Liver (tissue), 7 donors: ENCODE measurements at regions not wholly inside any gene's neighbourhood (a gene's known extent, or its start where the extent isn't known, plus 50 kb on each side); places are given as distances from the start of the nearest gene placed in this dataset.

ENCODE experiments used
- DNase-seq: peaks from one replicate; pipeline ENCODE4 v3.0.0-alpha.2; 2017; ENCODE audit warnings: low spot score
- H3K27ac ChIP-seq, 2 donors: one replicate each; pipeline ENCODE4 v1.7.0; 2013; ENCODE audit warnings: inconsistent platforms in 2 of 2, low read length in 2 of 2, control low read depth in 1 of 2, low read depth in 1 of 2, mild to moderate bottlenecking in 1 of 2
- H3K27me3 ChIP-seq, 4 donors: one replicate each; pipeline versions ENCODE4 v1.6.1 to v1.7.0; 2013; ENCODE audit warnings: low read length in 3 of 4, inconsistent platforms in 1 of 4, mild to moderate bottlenecking in 1 of 4, moderate library complexity in 1 of 4; ENCODE audit not compliant: control insufficient read depth in 4 of 4, insufficient read depth in 4 of 4
- H3K36me3 ChIP-seq, 4 donors: one replicate each; pipeline versions ENCODE4 v1.6.1 to v1.7.0; 2013; ENCODE audit warnings: low read length in 3 of 4, mild to moderate bottlenecking in 3 of 4, low read depth in 1 of 4, moderate library complexity in 1 of 4; ENCODE audit not compliant: control insufficient read depth in 4 of 4, insufficient read depth in 3 of 4
- H3K4me1 ChIP-seq, 4 donors: one replicate each; pipeline versions ENCODE4 v1.6.1 to v1.7.0; 2013; ENCODE audit warnings: low read length in 3 of 4, mild to moderate bottlenecking in 3 of 4, moderate library complexity in 1 of 4; ENCODE audit not compliant: control insufficient read depth in 4 of 4, insufficient read depth in 4 of 4
- H3K4me3 ChIP-seq, 3 donors: one replicate each; pipeline versions ENCODE4 v1.6.1 to v1.7.0; 2013; ENCODE audit warnings: low read length in 3 of 3, control low read depth in 1 of 3, low read depth in 1 of 3, mild to moderate bottlenecking in 1 of 3
- H3K9ac ChIP-seq, 2 donors: one replicate each; pipeline ENCODE4 v1.7.0; 2013; ENCODE audit warnings: low read length in 2 of 2, mild to moderate bottlenecking in 2 of 2, moderate library complexity in 2 of 2, control low read depth in 1 of 2, low read depth in 1 of 2
- H3K9me3 ChIP-seq, 4 donors: one replicate each; pipeline versions ENCODE4 v1.6.1 to v1.7.0; 2013; ENCODE audit warnings: low read length in 3 of 4; ENCODE audit not compliant: control insufficient read depth in 4 of 4
- EGR1 ChIP-seq, 2 donors: IDR thresholded peaks; 2 replicates each; pipeline ENCODE4 v1.6.1; 2016 to 2018; ENCODE audit warnings: antibody characterized with exemption in 2 of 2, low read depth in 2 of 2
- FOXA1 ChIP-seq: IDR thresholded peaks from 2 replicates; pipeline ENCODE4 v1.6.1; 2016; ENCODE audit warnings: antibody characterized with exemption
- FOXA2 ChIP-seq: IDR thresholded peaks from 2 replicates; pipeline ENCODE4 v1.6.1; 2016; ENCODE audit warnings: antibody characterized with exemption
- HNF4G ChIP-seq: IDR thresholded peaks from 2 replicates; pipeline ENCODE4 v1.6.1; 2016; ENCODE audit warnings: antibody characterized with exemption
- NR2F2 ChIP-seq: IDR thresholded peaks from 2 replicates; pipeline ENCODE4 v1.6.1; 2016; ENCODE audit warnings: antibody characterized with exemption
- RAD21 ChIP-seq, 2 donors: IDR thresholded peaks; 2 replicates each; pipeline ENCODE4 v1.6.1; 2016; ENCODE audit warnings: antibody characterized with exemption in 2 of 2, mild to moderate bottlenecking in 2 of 2
- RXRA ChIP-seq, 2 donors: IDR thresholded peaks; 2 replicates each; pipeline ENCODE4 v1.6.1; 2017 to 2018; ENCODE audit warnings: antibody characterized with exemption in 2 of 2, mild to moderate bottlenecking in 1 of 2
- SP1 ChIP-seq: IDR thresholded peaks from 2 replicates; pipeline ENCODE4 v1.6.1; 2018; ENCODE audit warnings: antibody characterized with exemption, mild to moderate bottlenecking
- YY1 ChIP-seq: IDR thresholded peaks from 2 replicates; pipeline ENCODE4 v1.6.1; 2016; ENCODE audit warnings: antibody characterized with exemption, mild to moderate bottlenecking
- WGBS: extraction: QIAGEN DNeasy Blood & Tissue Kit; methylation state at CpG from one replicate; pipeline ENCODE4 v1.1.7; 2013; 5-methylcytosine and 5-hydroxymethylcytosine counted together
- TF ChIP-seq, protein P1 (sequence below): IDR thresholded peaks from 2 replicates; pipeline ENCODE4 v1.6.1; 2016; ENCODE audit warnings: antibody characterized with exemption, mild to moderate bottlenecking
- TF ChIP-seq, protein P2 (sequence below): IDR thresholded peaks from 2 replicates; pipeline ENCODE4 v1.6.1; 2016; ENCODE audit warnings: antibody characterized with exemption
- TF ChIP-seq, protein P3 (sequence below): IDR thresholded peaks from 2 replicates; pipeline ENCODE4 v1.6.1; 2016; ENCODE audit warnings: antibody characterized with exemption
- TF ChIP-seq, protein P4 (sequence below): IDR thresholded peaks from 2 replicates; pipeline ENCODE4 v1.6.1; 2016; ENCODE audit warnings: antibody characterized with exemption
- donor health status: healthy.
- donor health status: healthy.
- donor health status: healthy.
- donor health status: healthy.

DNA sequence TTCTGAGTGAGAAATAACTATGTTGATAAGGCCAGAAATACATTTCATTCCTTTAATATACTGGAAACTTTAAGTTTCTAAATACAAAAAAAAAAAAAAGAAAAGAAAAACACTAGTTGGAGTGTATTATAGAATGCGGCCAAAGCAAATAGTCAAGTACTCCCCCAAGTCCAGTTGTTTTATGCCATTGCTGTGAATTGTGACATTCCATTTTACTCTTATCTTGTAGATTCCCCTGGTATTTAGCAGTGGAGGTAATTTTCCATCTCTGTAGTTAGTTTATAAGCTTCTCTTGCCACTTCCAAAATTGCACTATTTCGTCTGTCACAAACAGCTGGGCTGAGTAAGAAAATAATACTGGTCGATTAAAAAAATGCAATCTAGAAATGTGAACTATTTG is 426.0 kb downstream of the PCDH18 start:
- 66% methylated on average over 3 of the region's 3 CpGs for WGBS
- TF ChIP-seq, protein P1, sequence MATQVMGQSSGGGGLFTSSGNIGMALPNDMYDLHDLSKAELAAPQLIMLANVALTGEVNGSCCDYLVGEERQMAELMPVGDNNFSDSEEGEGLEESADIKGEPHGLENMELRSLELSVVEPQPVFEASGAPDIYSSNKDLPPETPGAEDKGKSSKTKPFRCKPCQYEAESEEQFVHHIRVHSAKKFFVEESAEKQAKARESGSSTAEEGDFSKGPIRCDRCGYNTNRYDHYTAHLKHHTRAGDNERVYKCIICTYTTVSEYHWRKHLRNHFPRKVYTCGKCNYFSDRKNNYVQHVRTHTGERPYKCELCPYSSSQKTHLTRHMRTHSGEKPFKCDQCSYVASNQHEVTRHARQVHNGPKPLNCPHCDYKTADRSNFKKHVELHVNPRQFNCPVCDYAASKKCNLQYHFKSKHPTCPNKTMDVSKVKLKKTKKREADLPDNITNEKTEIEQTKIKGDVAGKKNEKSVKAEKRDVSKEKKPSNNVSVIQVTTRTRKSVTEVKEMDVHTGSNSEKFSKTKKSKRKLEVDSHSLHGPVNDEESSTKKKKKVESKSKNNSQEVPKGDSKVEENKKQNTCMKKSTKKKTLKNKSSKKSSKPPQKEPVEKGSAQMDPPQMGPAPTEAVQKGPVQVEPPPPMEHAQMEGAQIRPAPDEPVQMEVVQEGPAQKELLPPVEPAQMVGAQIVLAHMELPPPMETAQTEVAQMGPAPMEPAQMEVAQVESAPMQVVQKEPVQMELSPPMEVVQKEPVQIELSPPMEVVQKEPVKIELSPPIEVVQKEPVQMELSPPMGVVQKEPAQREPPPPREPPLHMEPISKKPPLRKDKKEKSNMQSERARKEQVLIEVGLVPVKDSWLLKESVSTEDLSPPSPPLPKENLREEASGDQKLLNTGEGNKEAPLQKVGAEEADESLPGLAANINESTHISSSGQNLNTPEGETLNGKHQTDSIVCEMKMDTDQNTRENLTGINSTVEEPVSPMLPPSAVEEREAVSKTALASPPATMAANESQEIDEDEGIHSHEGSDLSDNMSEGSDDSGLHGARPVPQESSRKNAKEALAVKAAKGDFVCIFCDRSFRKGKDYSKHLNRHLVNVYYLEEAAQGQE = no peak
- TF ChIP-seq HNF4G = no peak
- TF ChIP-seq EGR1 (IDR thresholded peaks at IDR 0.05; ENCODE audit: low read depth in 2 of 2) = no peak
- TF ChIP-seq, protein P2, sequence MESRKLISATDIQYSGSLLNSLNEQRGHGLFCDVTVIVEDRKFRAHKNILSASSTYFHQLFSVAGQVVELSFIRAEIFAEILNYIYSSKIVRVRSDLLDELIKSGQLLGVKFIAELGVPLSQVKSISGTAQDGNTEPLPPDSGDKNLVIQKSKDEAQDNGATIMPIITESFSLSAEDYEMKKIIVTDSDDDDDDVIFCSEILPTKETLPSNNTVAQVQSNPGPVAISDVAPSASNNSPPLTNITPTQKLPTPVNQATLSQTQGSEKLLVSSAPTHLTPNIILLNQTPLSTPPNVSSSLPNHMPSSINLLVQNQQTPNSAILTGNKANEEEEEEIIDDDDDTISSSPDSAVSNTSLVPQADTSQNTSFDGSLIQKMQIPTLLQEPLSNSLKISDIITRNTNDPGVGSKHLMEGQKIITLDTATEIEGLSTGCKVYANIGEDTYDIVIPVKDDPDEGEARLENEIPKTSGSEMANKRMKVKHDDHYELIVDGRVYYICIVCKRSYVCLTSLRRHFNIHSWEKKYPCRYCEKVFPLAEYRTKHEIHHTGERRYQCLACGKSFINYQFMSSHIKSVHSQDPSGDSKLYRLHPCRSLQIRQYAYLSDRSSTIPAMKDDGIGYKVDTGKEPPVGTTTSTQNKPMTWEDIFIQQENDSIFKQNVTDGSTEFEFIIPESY = no peak
- TF ChIP-seq, protein P3, sequence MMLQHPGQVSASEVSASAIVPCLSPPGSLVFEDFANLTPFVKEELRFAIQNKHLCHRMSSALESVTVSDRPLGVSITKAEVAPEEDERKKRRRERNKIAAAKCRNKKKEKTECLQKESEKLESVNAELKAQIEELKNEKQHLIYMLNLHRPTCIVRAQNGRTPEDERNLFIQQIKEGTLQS = no peak
- TF ChIP-seq, protein P4, sequence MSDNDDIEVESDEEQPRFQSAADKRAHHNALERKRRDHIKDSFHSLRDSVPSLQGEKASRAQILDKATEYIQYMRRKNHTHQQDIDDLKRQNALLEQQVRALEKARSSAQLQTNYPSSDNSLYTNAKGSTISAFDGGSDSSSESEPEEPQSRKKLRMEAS = no peak
- TF ChIP-seq FOXA1 = no peak
- TF ChIP-seq RAD21 (IDR thresholded peaks at IDR 0.05) = no peak
- no peak for TF ChIP-seq RXRA (IDR thresholded peaks at IDR 0.05)
- TF ChIP-seq FOXA2 = no peak
- TF ChIP-seq YY1 = no peak
- no peak for TF ChIP-seq SP1
- TF ChIP-seq NR2F2 = no peak
- Histone ChIP-seq H3K27ac (no peak overlapping the region), H3K27me3 (peaks cover 0 to 4% (median 0%) of the 10 kb centered on the region in 4 donors), H3K9me3 (no peaks in the 10 kb centered on the region), H3K9ac (no peak overlapping the region), H3K4me3 (no peak overlapping the region), H3K36me3 (no peaks in the 10 kb centered on the region), H3K4me1 (no peaks in the 10 kb centered on the region)
- no peak for DNase-seq

DNA sequence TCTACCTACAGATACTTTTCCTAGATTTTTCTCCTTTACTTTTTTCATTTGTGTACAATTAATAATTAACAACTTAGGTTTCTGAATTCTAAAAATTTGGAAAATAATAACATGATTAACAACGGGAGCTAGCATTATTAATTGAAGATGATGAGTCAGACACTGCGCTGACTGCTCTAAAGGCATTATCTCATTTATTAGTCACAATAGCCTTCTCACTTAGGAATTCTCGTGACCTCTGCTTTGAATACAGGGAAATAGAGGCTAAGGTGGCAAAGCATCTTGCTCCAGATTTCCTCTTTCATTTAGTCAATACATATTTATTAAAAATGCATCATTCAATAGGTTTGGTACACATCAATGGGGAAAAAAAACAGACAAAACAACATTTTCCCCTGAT is 441.3 kb downstream of the PCDH18 start:
- no peak overlapping the region for H3K9ac ChIP-seq
- H3K27me3 ChIP-seq = no peaks in the 10 kb centered on the region
- no peaks in the 10 kb centered on the region for H3K9me3 ChIP-seq
- no peak overlapping the region for H3K4me3 ChIP-seq
- H3K36me3 ChIP-seq = no peaks in the 10 kb centered on the region
- DNase-seq = no peak
- TF ChIP-seq FOXA1 (no peak), HNF4G (no peak)
- TF ChIP-seq, protein P1 = no peak
- no peaks in the 10 kb centered on the region for H3K4me1 ChIP-seq
- WGBS = 74% methylated on average over 3 of the region's 3 CpGs
- H3K27ac ChIP-seq = no peak overlapping the region
